G401.6 (cell line): ENCODE measurements at regions not wholly inside any gene's neighbourhood (a gene's known extent, or its start where the extent isn't known, plus 50 kb on each side); places are given as distances from the start of the nearest gene placed in this dataset.
"Not testable (repeated sequence)": the region's sequence is repeated elsewhere in the genome, so short reads cannot be mapped to it uniquely, and the experiment has no call there.

ENCODE experiments used
- FAIRE-seq: peaks from 2 replicates; lab custom pipeline; 2012; peaks lifted over from hg19 to GRCh38; lab: Jason Lieb, UNC

- FAIRE-seq: peak; percentile 96
Observed at GRCh38 chr6:79810185-79810705, 137.1 kb downstream of the ELOVL4 start.

- FAIRE-seq: no peak
Observed at GRCh38 chr6:79808921-79809320, 138.4 kb downstream of the ELOVL4 start.

- FAIRE-seq: not testable (repeated sequence)
Observed at GRCh38 chr6:79806661-79807060, 140.7 kb downstream of the ELOVL4 start.

- no peak for FAIRE-seq
Observed at GRCh38 chr6:79804732-79805131, 142.6 kb downstream of the ELOVL4 start.

GRCh38 chr6:79803917-79804316 is 143.4 kb downstream of the ELOVL4 start:
- no peak for FAIRE-seq

- no peak for FAIRE-seq
Observed at GRCh38 chr6:79802657-79803300, 144.6 kb downstream of the ELOVL4 start.

GRCh38 chr6:79801362-79801761 is 146.0 kb downstream of the ELOVL4 start:
- no peak for FAIRE-seq

GRCh38 chr6:79798841-79799240 is 148.5 kb downstream of the ELOVL4 start:
- no peak for FAIRE-seq

- FAIRE-seq: no peak
Observed at GRCh38 chr6:79797912-79798311, 149.4 kb downstream of the ELOVL4 start.

- no peak for FAIRE-seq
Observed at GRCh38 chr6:79797163-79797764, 150.1 kb downstream of the ELOVL4 start.

- no peak for FAIRE-seq
Observed at GRCh38 chr6:79796197-79796596, 151.2 kb downstream of the ELOVL4 start.

GRCh38 chr6:79789896-79790295 is 157.5 kb downstream of the ELOVL4 start:
- no peak for FAIRE-seq

GRCh38 chr6:79788756-79789155 is 157.6 kb downstream of the SH3BGRL2 start:
- FAIRE-seq: no peak

- no peak for FAIRE-seq
Observed at GRCh38 chr6:79787626-79788025, 156.5 kb downstream of the SH3BGRL2 start.

GRCh38 chr6:79784395-79784753 is 153.2 kb downstream of the SH3BGRL2 start:
- FAIRE-seq: no peak

GRCh38 chr6:79783670-79784394 is 152.7 kb downstream of the SH3BGRL2 start:
- no peak for FAIRE-seq

- no peak for FAIRE-seq
Observed at GRCh38 chr6:79782792-79783580, 151.9 kb downstream of the SH3BGRL2 start.

GRCh38 chr6:79781916-79782315 is 150.8 kb downstream of the SH3BGRL2 start:
- FAIRE-seq: no peak

- no peak for FAIRE-seq
Observed at GRCh38 chr6:79780881-79781280, 149.8 kb downstream of the SH3BGRL2 start.

- no peak for FAIRE-seq
Observed at GRCh38 chr6:79778816-79779215, 147.7 kb downstream of the SH3BGRL2 start.

GRCh38 chr6:79777713-79778579 is 146.8 kb downstream of the SH3BGRL2 start:
- FAIRE-seq: peak; percentile 23

- no peak for FAIRE-seq
Observed at GRCh38 chr6:79776076-79776475, 144.9 kb downstream of the SH3BGRL2 start.
